ENCODE measurements at regions not wholly inside any gene's neighbourhood (a gene's known extent, or its start where the extent isn't known, plus 50 kb on each side); places are given as distances from the start of the nearest gene placed in this dataset.

DNA sequence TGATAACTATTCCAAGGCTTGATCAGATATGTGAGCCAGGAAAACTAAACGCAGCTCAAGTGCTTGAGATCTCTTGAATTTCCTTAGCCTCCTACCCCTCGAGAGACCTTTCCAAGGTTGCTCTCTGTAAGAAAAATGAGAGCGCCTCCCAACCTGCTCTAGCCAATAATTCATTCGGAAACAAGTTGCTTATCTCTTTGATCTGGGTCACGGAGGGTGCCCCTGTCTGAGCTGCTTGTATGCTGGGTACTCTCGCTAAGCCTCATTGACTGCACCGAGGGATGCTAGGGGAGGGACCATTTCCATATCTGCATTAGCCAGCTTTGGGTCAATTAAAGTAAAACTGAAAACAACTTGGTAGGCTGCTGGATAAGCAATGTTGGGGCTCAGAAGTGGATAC is 70.1 kb upstream of the SHISA6 start:
- TF ChIP-seq, protein P1, sequence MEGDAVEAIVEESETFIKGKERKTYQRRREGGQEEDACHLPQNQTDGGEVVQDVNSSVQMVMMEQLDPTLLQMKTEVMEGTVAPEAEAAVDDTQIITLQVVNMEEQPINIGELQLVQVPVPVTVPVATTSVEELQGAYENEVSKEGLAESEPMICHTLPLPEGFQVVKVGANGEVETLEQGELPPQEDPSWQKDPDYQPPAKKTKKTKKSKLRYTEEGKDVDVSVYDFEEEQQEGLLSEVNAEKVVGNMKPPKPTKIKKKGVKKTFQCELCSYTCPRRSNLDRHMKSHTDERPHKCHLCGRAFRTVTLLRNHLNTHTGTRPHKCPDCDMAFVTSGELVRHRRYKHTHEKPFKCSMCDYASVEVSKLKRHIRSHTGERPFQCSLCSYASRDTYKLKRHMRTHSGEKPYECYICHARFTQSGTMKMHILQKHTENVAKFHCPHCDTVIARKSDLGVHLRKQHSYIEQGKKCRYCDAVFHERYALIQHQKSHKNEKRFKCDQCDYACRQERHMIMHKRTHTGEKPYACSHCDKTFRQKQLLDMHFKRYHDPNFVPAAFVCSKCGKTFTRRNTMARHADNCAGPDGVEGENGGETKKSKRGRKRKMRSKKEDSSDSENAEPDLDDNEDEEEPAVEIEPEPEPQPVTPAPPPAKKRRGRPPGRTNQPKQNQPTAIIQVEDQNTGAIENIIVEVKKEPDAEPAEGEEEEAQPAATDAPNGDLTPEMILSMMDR (IDR thresholded peaks at IDR 0.05; ENCODE audit: low read depth, low read length, missing input control), result no peak
- TF ChIP-seq, protein P2, sequence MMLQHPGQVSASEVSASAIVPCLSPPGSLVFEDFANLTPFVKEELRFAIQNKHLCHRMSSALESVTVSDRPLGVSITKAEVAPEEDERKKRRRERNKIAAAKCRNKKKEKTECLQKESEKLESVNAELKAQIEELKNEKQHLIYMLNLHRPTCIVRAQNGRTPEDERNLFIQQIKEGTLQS (IDR thresholded peaks at IDR 0.05), result no peak
- no peak for TF ChIP-seq RAD21 (IDR thresholded peaks at IDR 0.05)
- TF ChIP-seq, protein P3, sequence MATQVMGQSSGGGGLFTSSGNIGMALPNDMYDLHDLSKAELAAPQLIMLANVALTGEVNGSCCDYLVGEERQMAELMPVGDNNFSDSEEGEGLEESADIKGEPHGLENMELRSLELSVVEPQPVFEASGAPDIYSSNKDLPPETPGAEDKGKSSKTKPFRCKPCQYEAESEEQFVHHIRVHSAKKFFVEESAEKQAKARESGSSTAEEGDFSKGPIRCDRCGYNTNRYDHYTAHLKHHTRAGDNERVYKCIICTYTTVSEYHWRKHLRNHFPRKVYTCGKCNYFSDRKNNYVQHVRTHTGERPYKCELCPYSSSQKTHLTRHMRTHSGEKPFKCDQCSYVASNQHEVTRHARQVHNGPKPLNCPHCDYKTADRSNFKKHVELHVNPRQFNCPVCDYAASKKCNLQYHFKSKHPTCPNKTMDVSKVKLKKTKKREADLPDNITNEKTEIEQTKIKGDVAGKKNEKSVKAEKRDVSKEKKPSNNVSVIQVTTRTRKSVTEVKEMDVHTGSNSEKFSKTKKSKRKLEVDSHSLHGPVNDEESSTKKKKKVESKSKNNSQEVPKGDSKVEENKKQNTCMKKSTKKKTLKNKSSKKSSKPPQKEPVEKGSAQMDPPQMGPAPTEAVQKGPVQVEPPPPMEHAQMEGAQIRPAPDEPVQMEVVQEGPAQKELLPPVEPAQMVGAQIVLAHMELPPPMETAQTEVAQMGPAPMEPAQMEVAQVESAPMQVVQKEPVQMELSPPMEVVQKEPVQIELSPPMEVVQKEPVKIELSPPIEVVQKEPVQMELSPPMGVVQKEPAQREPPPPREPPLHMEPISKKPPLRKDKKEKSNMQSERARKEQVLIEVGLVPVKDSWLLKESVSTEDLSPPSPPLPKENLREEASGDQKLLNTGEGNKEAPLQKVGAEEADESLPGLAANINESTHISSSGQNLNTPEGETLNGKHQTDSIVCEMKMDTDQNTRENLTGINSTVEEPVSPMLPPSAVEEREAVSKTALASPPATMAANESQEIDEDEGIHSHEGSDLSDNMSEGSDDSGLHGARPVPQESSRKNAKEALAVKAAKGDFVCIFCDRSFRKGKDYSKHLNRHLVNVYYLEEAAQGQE (IDR thresholded peaks at IDR 0.05), result no peak
- TF ChIP-seq RXRA (IDR thresholded peaks at IDR 0.05), result no peak
- no peak for TF ChIP-seq SP1 (IDR thresholded peaks at IDR 0.05)
- no peak for TF ChIP-seq TAF1 (conservative IDR thresholded peaks at IDR 0.05)
- TF ChIP-seq FOXA1 (IDR thresholded peaks at IDR 0.05), result no peak
- TF ChIP-seq, protein P4, sequence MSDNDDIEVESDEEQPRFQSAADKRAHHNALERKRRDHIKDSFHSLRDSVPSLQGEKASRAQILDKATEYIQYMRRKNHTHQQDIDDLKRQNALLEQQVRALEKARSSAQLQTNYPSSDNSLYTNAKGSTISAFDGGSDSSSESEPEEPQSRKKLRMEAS (IDR thresholded peaks at IDR 0.05), result no peak
- no peak for TF ChIP-seq YY1 (IDR thresholded peaks at IDR 0.05)
- no peak for TF ChIP-seq JUND (IDR thresholded peaks at IDR 0.05)
- TF ChIP-seq HNF4G (IDR thresholded peaks at IDR 0.05), result no peak
